ENCODE measurements at regions not wholly inside any gene's neighbourhood (a gene's known extent, or its start where the extent isn't known, plus 50 kb on each side); places are given as distances from the start of the nearest gene placed in this dataset.

- POLR2A ChIA-PET (ENCODE audit: partially characterized antibody) = no interaction called here
- Mint-ChIP-seq H3K36me3 (no peaks in the 10 kb centered on the region), H3K9me3 (no peaks in the 10 kb centered on the region), H3K4me3 (no peak overlapping the region), H3K4me1 (peaks cover 17 to 34% (median 20%) of the 10 kb centered on the region in 4 donors), H3K27ac (no peak overlapping the region), H3K27me3 (peaks cover 0 to 2% of the 10 kb centered on the region in 2 donors)
- Histone ChIP-seq H3K36me3 (ENCODE audit: insufficient read depth, low read length) (no peaks in the 10 kb centered on the region), H3K27ac (ENCODE audit: low read depth, low read length) (no peak overlapping the region), H3K4me3 (ENCODE audit: low read length in 2 of 2) (no peak overlapping the region), H3K9me3 (ENCODE audit: control insufficient read depth in 1 of 2, low read length in 2 of 2) (no peaks in the 10 kb centered on the region), H3K4me1 (ENCODE audit: insufficient read depth, low read length) (peaks cover 23% of the 10 kb centered on the region), H3K27me3 (ENCODE audit: insufficient read depth, low read length) (no peaks in the 10 kb centered on the region)
- CTCF ChIA-PET (ENCODE audit: partially characterized antibody) = no interaction called here
- no peak for DNase-seq
- intact Hi-C loops (cut with micrococcal nuclease) = no loop called here
These were observed 222.6 kb downstream of the PDCD6IP start for GRCh38 chr3:34020726-34021680.

- ChIA-PET CTCF (ENCODE audit: partially characterized antibody) (no interaction called here), POLR2A (ENCODE audit: partially characterized antibody) (no interaction called here)
- H3K27ac ChIP-seq (ENCODE audit: low read depth, low read length) = no peak overlapping the region
- H3K9me3 ChIP-seq (ENCODE audit: control insufficient read depth in 1 of 2, low read length in 2 of 2) = no peaks in the 10 kb centered on the region
- H3K36me3 ChIP-seq (ENCODE audit: insufficient read depth, low read length) = no peaks in the 10 kb centered on the region
- H3K27me3 ChIP-seq (ENCODE audit: insufficient read depth, low read length) = no peaks in the 10 kb centered on the region
- Mint-ChIP-seq H3K4me3 (no peak overlapping the region), H3K36me3 (no peaks in the 10 kb centered on the region), H3K27ac (no peak overlapping the region), H3K27me3 (peaks cover 0 to 2% of the 10 kb centered on the region in 2 donors), H3K4me1 (peaks cover 10 to 25% (median 13%) of the 10 kb centered on the region in 4 donors), H3K9me3 (no peaks in the 10 kb centered on the region)
- H3K4me3 ChIP-seq (ENCODE audit: low read length in 2 of 2) = no peak overlapping the region
- DNase-seq = no peak
- peaks cover 12% of the 10 kb centered on the region for H3K4me1 ChIP-seq (ENCODE audit: insufficient read depth, low read length)
- intact Hi-C loops (cut with micrococcal nuclease) = no loop called here
These were observed 223.7 kb downstream of the PDCD6IP start for GRCh38 chr3:34022147-34022546.

- H3K27me3 Mint-ChIP-seq = peaks cover 0 to 2% of the 10 kb centered on the region in 2 donors
- DNase-seq = no peak
- H3K9me3 ChIP-seq (ENCODE audit: control insufficient read depth in 1 of 2, low read length in 2 of 2) = no peaks in the 10 kb centered on the region
- POLR2A ChIA-PET (ENCODE audit: partially characterized antibody) = no interaction called here
- peak overlapping the region in 1 of 7 donors; percentile 3 for H3K27ac Mint-ChIP-seq
- H3K27me3 ChIP-seq (ENCODE audit: insufficient read depth, low read length) = no peaks in the 10 kb centered on the region
- no peaks in the 10 kb centered on the region for H3K4me1 ChIP-seq (ENCODE audit: insufficient read depth, low read length)
- intact Hi-C loops (cut with micrococcal nuclease) = no loop called here
- H3K4me3 ChIP-seq (ENCODE audit: low read length in 2 of 2) = no peak overlapping the region
- H3K4me1 Mint-ChIP-seq = peaks cover 1 to 8% (median 6%) of the 10 kb centered on the region in 4 donors
- CTCF ChIA-PET (ENCODE audit: partially characterized antibody) = no interaction called here
- H3K27ac ChIP-seq (ENCODE audit: low read depth, low read length) = no peak overlapping the region
- no peaks in the 10 kb centered on the region for H3K9me3 Mint-ChIP-seq
- no peaks in the 10 kb centered on the region for H3K36me3 Mint-ChIP-seq
- no peak overlapping the region for H3K4me3 Mint-ChIP-seq
- no peaks in the 10 kb centered on the region for H3K36me3 ChIP-seq (ENCODE audit: insufficient read depth, low read length)
These were observed 226.2 kb downstream of the PDCD6IP start for GRCh38 chr3:34024447-34025240.

GRCh38 chr3:34033839-34034238 lies 235.4 kb downstream of the PDCD6IP start:
- Histone ChIP-seq H3K36me3 (ENCODE audit: insufficient read depth, low read length) (no peaks in the 10 kb centered on the region), H3K27ac (ENCODE audit: low read depth, low read length) (no peak overlapping the region), H3K4me1 (ENCODE audit: insufficient read depth, low read length) (no peaks in the 10 kb centered on the region), H3K27me3 (ENCODE audit: insufficient read depth, low read length) (no peaks in the 10 kb centered on the region), H3K4me3 (ENCODE audit: low read length in 2 of 2) (no peak overlapping the region), H3K9me3 (ENCODE audit: control insufficient read depth in 1 of 2, low read length in 2 of 2) (no peaks in the 10 kb centered on the region)
- DNase-seq = no peak
- CTCF ChIA-PET (ENCODE audit: partially characterized antibody) = no interaction called here
- Mint-ChIP-seq H3K27ac (no peak overlapping the region), H3K4me1 (no peaks in the 10 kb centered on the region), H3K27me3 (no peaks in the 10 kb centered on the region), H3K4me3 (no peak overlapping the region), H3K9me3 (peaks cover 0 to 3% (median 0%) of the 10 kb centered on the region in 8 donors), H3K36me3 (no peaks in the 10 kb centered on the region)
- POLR2A ChIA-PET (ENCODE audit: partially characterized antibody) = no interaction called here
- intact Hi-C loops (cut with micrococcal nuclease) = no loop called here

- no peak overlapping the region for H3K27ac Mint-ChIP-seq
- Histone ChIP-seq H3K4me3 (ENCODE audit: low read length in 2 of 2) (no peak overlapping the region), H3K27ac (ENCODE audit: low read depth, low read length) (no peak overlapping the region), H3K4me1 (ENCODE audit: insufficient read depth, low read length) (no peaks in the 10 kb centered on the region), H3K36me3 (ENCODE audit: insufficient read depth, low read length) (no peaks in the 10 kb centered on the region), H3K9me3 (ENCODE audit: control insufficient read depth in 1 of 2, low read length in 2 of 2) (no peaks in the 10 kb centered on the region), H3K27me3 (ENCODE audit: insufficient read depth, low read length) (no peaks in the 10 kb centered on the region)
- H3K4me1 Mint-ChIP-seq = no peaks in the 10 kb centered on the region
- CTCF ChIA-PET (ENCODE audit: partially characterized antibody) = no interaction called here
- no peaks in the 10 kb centered on the region for H3K36me3 Mint-ChIP-seq
- intact Hi-C loops (cut with micrococcal nuclease) = no loop called here
- DNase-seq = no peak
- no peaks in the 10 kb centered on the region for H3K27me3 Mint-ChIP-seq
- POLR2A ChIA-PET (ENCODE audit: partially characterized antibody) = no interaction called here
- peaks cover 0 to 3% (median 0%) of the 10 kb centered on the region in 8 donors for H3K9me3 Mint-ChIP-seq
- H3K4me3 Mint-ChIP-seq = no peak overlapping the region
These were observed 236.4 kb downstream of the PDCD6IP start for GRCh38 chr3:34034840-34035239.

GRCh38 chr3:34035775-34036174 lies 237.3 kb downstream of the PDCD6IP start:
- ChIA-PET CTCF (ENCODE audit: partially characterized antibody) (no interaction called here), POLR2A (ENCODE audit: partially characterized antibody) (no interaction called here)
- no peaks in the 10 kb centered on the region for H3K27me3 Mint-ChIP-seq
- no peak overlapping the region for H3K27ac ChIP-seq (ENCODE audit: low read depth, low read length)
- H3K4me3 ChIP-seq (ENCODE audit: low read length in 2 of 2) = no peak overlapping the region
- H3K4me3 Mint-ChIP-seq = no peak overlapping the region
- H3K9me3 Mint-ChIP-seq = peaks cover 0 to 3% (median 0%) of the 10 kb centered on the region in 8 donors
- no peaks in the 10 kb centered on the region for H3K36me3 Mint-ChIP-seq
- H3K9me3 ChIP-seq (ENCODE audit: control insufficient read depth in 1 of 2, low read length in 2 of 2) = no peaks in the 10 kb centered on the region
- no peaks in the 10 kb centered on the region for H3K27me3 ChIP-seq (ENCODE audit: insufficient read depth, low read length)
- DNase-seq = no peak
- intact Hi-C loops (cut with micrococcal nuclease) = no loop called here
- no peaks in the 10 kb centered on the region for H3K36me3 ChIP-seq (ENCODE audit: insufficient read depth, low read length)
- H3K27ac Mint-ChIP-seq = no peak overlapping the region
- H3K4me1 ChIP-seq (ENCODE audit: insufficient read depth, low read length) = no peaks in the 10 kb centered on the region
- H3K4me1 Mint-ChIP-seq = no peaks in the 10 kb centered on the region

- no peaks in the 10 kb centered on the region for H3K36me3 Mint-ChIP-seq
- no peak overlapping the region for H3K27ac ChIP-seq (ENCODE audit: low read depth, low read length)
- DNase-seq = no peak
- intact Hi-C loops (cut with micrococcal nuclease) = no loop called here
- H3K27me3 Mint-ChIP-seq = no peaks in the 10 kb centered on the region
- no peaks in the 10 kb centered on the region for H3K9me3 ChIP-seq (ENCODE audit: control insufficient read depth in 1 of 2, low read length in 2 of 2)
- no peaks in the 10 kb centered on the region for H3K4me1 ChIP-seq (ENCODE audit: insufficient read depth, low read length)
- no peaks in the 10 kb centered on the region for H3K4me1 Mint-ChIP-seq
- H3K4me3 ChIP-seq (ENCODE audit: low read length in 2 of 2) = no peak overlapping the region
- ChIA-PET CTCF (ENCODE audit: partially characterized antibody) (no interaction called here), POLR2A (ENCODE audit: partially characterized antibody) (no interaction called here)
- H3K4me3 Mint-ChIP-seq = no peak overlapping the region
- no peaks in the 10 kb centered on the region for H3K36me3 ChIP-seq (ENCODE audit: insufficient read depth, low read length)
- H3K27me3 ChIP-seq (ENCODE audit: insufficient read depth, low read length) = no peaks in the 10 kb centered on the region
- H3K9me3 Mint-ChIP-seq = no peaks in the 10 kb centered on the region
- no peak overlapping the region for H3K27ac Mint-ChIP-seq
These were observed 238.8 kb downstream of the PDCD6IP start for GRCh38 chr3:34037260-34037659.
